GM12891 (cell line): ENCODE measurements at regions not wholly inside any gene's neighbourhood (a gene's known extent, or its start where the extent isn't known, plus 50 kb on each side); places are given as distances from the start of the nearest gene placed in this dataset.
"Not testable (repeated sequence)": the region's sequence is repeated elsewhere in the genome, so short reads cannot be mapped to it uniquely, and the experiment has no call there.

Source experiments
- POLR2A ChIP-seq: IDR thresholded peaks from 2 replicates; pipeline ENCODE4 v1.6.1; 2011; ENCODE audit warnings: low read depth, low read length, control low read depth
- POLR2AphosphoS5 ChIP-seq: IDR thresholded peaks from 2 replicates; pipeline ENCODE4 v1.6.1; 2011; ENCODE audit warnings: low read depth, low read length, control low read depth
- TAF1 ChIP-seq: IDR thresholded peaks from 2 replicates; pipeline ENCODE4 v1.6.1; 2011; ENCODE audit warnings: low read depth, low read length, control low read depth

DNA sequence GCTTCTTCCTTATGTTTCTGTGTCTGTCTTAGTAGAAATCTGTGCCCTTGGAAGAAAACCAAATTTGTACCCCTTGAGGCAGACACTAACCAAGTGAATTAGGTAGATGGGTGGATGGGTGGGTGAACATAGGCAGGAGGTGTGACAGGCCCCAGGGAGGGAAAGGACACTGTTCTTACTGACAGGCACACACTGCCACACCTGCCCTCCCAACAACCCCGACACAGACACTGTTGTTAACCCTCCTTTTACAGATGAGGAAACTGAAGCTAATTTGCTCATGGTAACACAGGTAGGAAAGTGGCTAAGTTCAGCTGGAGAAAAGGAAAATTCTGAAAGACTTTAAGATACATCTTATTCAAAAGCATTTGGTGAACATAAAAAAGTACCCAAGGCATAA is 123.9 kb downstream of the LRRC37A3 start:
- not testable (repeated sequence) for TF ChIP-seq TAF1, POLR2AphosphoS5, POLR2A
